GM12872 (cell line): ENCODE measurements at regions not wholly inside any gene's neighbourhood (a gene's known extent, or its start where the extent isn't known, plus 50 kb on each side); places are given as distances from the start of the nearest gene placed in this dataset.

Source experiments
- CTCF ChIP-seq: IDR thresholded peaks from 3 replicates; pipeline ENCODE4 v1.5.1; 2011; ENCODE audit warnings: low read depth, mild to moderate bottlenecking, low read length, moderate library complexity; ENCODE audit not compliant: insufficient read depth

- no peak for TF ChIP-seq CTCF
These were observed 85.5 kb upstream of the RSPO3 start for GRCh38 chr6:127032971-127033370.

- TF ChIP-seq CTCF = no peak
These were observed 66.8 kb upstream of the RSPO3 start for GRCh38 chr6:127051571-127052260.

GRCh38 chr6:127053032-127053874 is 65.2 kb upstream of the RSPO3 start:
- no peak for TF ChIP-seq CTCF

- TF ChIP-seq CTCF = no peak
These were observed 64.6 kb upstream of the RSPO3 start for GRCh38 chr6:127053875-127054235.

GRCh38 chr6:127058027-127058426 is 60.4 kb upstream of the RSPO3 start:
- TF ChIP-seq CTCF = no peak

GRCh38 chr6:127058936-127059335 is 59.5 kb upstream of the RSPO3 start:
- TF ChIP-seq CTCF = no peak
